GM12878 (cell line): ENCODE measurements at regions not wholly inside any gene's neighbourhood (a gene's known extent, or its start where the extent isn't known, plus 50 kb on each side); places are given as distances from the start of the nearest gene placed in this dataset.

ENCODE experiments used
- ATF3 ChIP-seq: IDR thresholded peaks from 2 replicates; pipeline ENCODE4 v1.6.1; 2011; ENCODE audit warnings: low read depth, mild to moderate bottlenecking, low read length, moderate library complexity, borderline replicate concordance; ENCODE audit errors: extremely low read depth
- BACH1 ChIP-seq: fragments of 450-650 bp; IDR thresholded peaks from 2 replicates; pipeline ENCODE4 v1.6.1; 2017; ENCODE audit warnings: mild to moderate bottlenecking, borderline replicate concordance
- CUX1 ChIP-seq: IDR thresholded peaks from 2 replicates; pipeline ENCODE4 v1.6.1; 2012; ENCODE audit warnings: improper control_type of control experiment, low read depth, low read length; ENCODE audit not compliant: insufficient replicate concordance
- E2F8 ChIP-seq: fragments of 450-650 bp; IDR thresholded peaks from 2 replicates; pipeline ENCODE4 v1.6.1; 2018; ENCODE audit warnings: mild to moderate bottlenecking, low read depth, moderate library complexity; ENCODE audit not compliant: partially characterized antibody
- ETV6 ChIP-seq, 2 experiments: fragments of 450-650 bp in 1 of 2; IDR thresholded peaks in 1 of 2; conservative IDR thresholded peaks in 1 of 2; 2 replicates each; pipeline ENCODE4 v1.6.1; 2014; ENCODE audit warnings: antibody characterized with exemption in 1 of 2, borderline replicate concordance in 1 of 2, low read depth in 1 of 2, mild to moderate bottlenecking in 1 of 2, moderate library complexity in 1 of 2
- IKZF1 ChIP-seq: fragments of 450-650 bp; conservative IDR thresholded peaks from 2 replicates; pipeline ENCODE4 v1.6.1; 2017; ENCODE audit warnings: antibody characterized with exemption, mild to moderate bottlenecking
- IKZF2 ChIP-seq, 2 experiments: fragments of 450-650 bp; IDR thresholded peaks; 2 replicates each; pipeline ENCODE4 v1.6.1; 2017; ENCODE audit warnings: mild to moderate bottlenecking in 2 of 2, moderate library complexity in 2 of 2
- JUNB ChIP-seq: IDR thresholded peaks from 2 replicates; pipeline ENCODE4 v1.6.1; 2016; ENCODE audit warnings: antibody characterized with exemption, mild to moderate bottlenecking
- KLF5 ChIP-seq: fragments of 450-650 bp; IDR thresholded peaks from 2 replicates; pipeline ENCODE4 v1.6.1; 2014; ENCODE audit warnings: mild to moderate bottlenecking; ENCODE audit not compliant: partially characterized antibody
- MXI1 ChIP-seq: fragments of 150-350 bp; IDR thresholded peaks from 2 replicates; pipeline ENCODE4 v1.6.1; 2011; ENCODE audit warnings: low read depth, mild to moderate bottlenecking, inconsistent platforms, low read length, improper control_type of control experiment
- PAX5 ChIP-seq: IDR thresholded peaks from 2 replicates; pipeline ENCODE4 v1.6.1; 2011; ENCODE audit warnings: low read depth, low read length, borderline replicate concordance
- RELB ChIP-seq: fragments of 450-650 bp; IDR thresholded peaks from 2 replicates; pipeline ENCODE4 v1.6.1; 2017; ENCODE audit warnings: low read depth, mild to moderate bottlenecking, moderate library complexity
- SPI1 ChIP-seq: IDR thresholded peaks from 2 replicates; pipeline ENCODE4 v1.6.1; 2011; ENCODE audit warnings: low read depth, mild to moderate bottlenecking, low read length, moderate library complexity, borderline replicate concordance; ENCODE audit not compliant: insufficient read depth
- ZBTB11 ChIP-seq: fragments of 450-650 bp; formaldehyde crosslinking; IDR thresholded peaks from 2 replicates; pipeline ENCODE4 v1.5.0; 2022; ENCODE audit warnings: mild to moderate bottlenecking, missing genetic modification characterization

GRCh38 chr17:55576996-55577586, 65.8 kb upstream of the SMIM36 start (continued):
- TF ChIP-seq E2F8 (no peak), CUX1 (no peak), ZBTB11 (no peak), PAX5 (peak; percentile 56; the same call in 1 of the 2 replicates), IKZF1 (peak; percentile 41; the same call in 1 of the 2 replicates), KLF5 (no peak), ATF3 (no peak), MXI1 (no peak), IKZF2 (IDR thresholded peaks at IDR 0.05) (peak; percentile 64 to 67), SPI1 (peak; percentile 47; the same call in 1 of the 2 replicates), BACH1 (0 out of 2 replicates have a peak, but pooled peaks have one; percentile 14), RELB (0 out of 2 replicates have a peak, but pooled peaks have one; percentile 40), ETV6 (conservative IDR thresholded peaks at IDR 0.05 in 1 of 2, IDR thresholded peaks at IDR 0.05 in 1 of 2; ENCODE audit: borderline replicate concordance in 1 of 2, low read depth in 1 of 2) (peak in 1 of 2 experiments; percentile 43; a peak in 2 of 4 replicates), JUNB (peak; percentile 67)
